Omental fat pad (tissue), 3 donors: ENCODE measurements at regions not wholly inside any gene's neighbourhood (a gene's known extent, or its start where the extent isn't known, plus 50 kb on each side); places are given as distances from the start of the nearest gene placed in this dataset.

Experiments
- ATAC-seq: fragments of 150-250 bp; one replicate; pipeline ENCODE4 v1.9.1; 2016; ENCODE audit warnings: mild to moderate bottlenecking, moderate library complexity; ENCODE audit not compliant: low FRiP score
- DNase-seq: peaks from one replicate; pipeline ENCODE4 v3.0.0-alpha.2; 2019; ENCODE audit warnings: low spot score
- CTCF ChIP-seq, 3 donors: fragments of 450-650 bp; IDR thresholded peaks; one replicate each; pipeline ENCODE4 v1.5.1; 2016 to 2017; ENCODE audit warnings: antibody characterized with exemption in 3 of 3, mild to moderate bottlenecking in 3 of 3, moderate library complexity in 2 of 3

- no peak for TF ChIP-seq CTCF (IDR thresholded peaks at IDR 0.05)
- DNase-seq (no peak), ATAC-seq (no peak)
Observed at GRCh38 chr1:199791495-199791894, 236.0 kb upstream of the NR5A2 start.

- DNase-seq (no peak), ATAC-seq (no peak)
- TF ChIP-seq CTCF (IDR thresholded peaks at IDR 0.05), result no peak
Observed at GRCh38 chr1:199792874-199793273, 234.6 kb upstream of the NR5A2 start.

GRCh38 chr1:199794105-199794863 lies 233.2 kb upstream of the NR5A2 start:
- DNase-seq, result no peak
- TF ChIP-seq CTCF (IDR thresholded peaks at IDR 0.05), result no peak
- ATAC-seq, result no peak

GRCh38 chr1:199799116-199799515 lies 228.4 kb upstream of the NR5A2 start:
- no peak for TF ChIP-seq CTCF (IDR thresholded peaks at IDR 0.05)
- no peak for DNase-seq
- ATAC-seq, result no peak

GRCh38 chr1:199804526-199804925 lies 223.0 kb upstream of the NR5A2 start:
- DNase-seq, result no peak
- no peak for TF ChIP-seq CTCF (IDR thresholded peaks at IDR 0.05)
- ATAC-seq, result no peak

GRCh38 chr1:199808110-199808870 lies 219.2 kb upstream of the NR5A2 start:
- no peak for TF ChIP-seq CTCF (IDR thresholded peaks at IDR 0.05)
- DNase-seq, result no peak
- no peak for ATAC-seq

- DNase-seq (no peak), ATAC-seq (no peak)
Observed at GRCh38 chr1:199809311-199809710, 218.2 kb upstream of the NR5A2 start.

More at GRCh38 chr1:199809311-199809710, 218.2 kb upstream of the NR5A2 start:
- TF ChIP-seq CTCF (IDR thresholded peaks at IDR 0.05), result no peak
